Fibroblast of peridontal ligament (primary cell): ENCODE measurements at regions not wholly inside any gene's neighbourhood (a gene's known extent, or its start where the extent isn't known, plus 50 kb on each side); places are given as distances from the start of the nearest gene placed in this dataset.

Experiments
- DNase-seq: peaks from one replicate; pipeline ENCODE4 v3.0.0-alpha.2; 2010; ENCODE audit errors: extremely low read depth

DNA sequence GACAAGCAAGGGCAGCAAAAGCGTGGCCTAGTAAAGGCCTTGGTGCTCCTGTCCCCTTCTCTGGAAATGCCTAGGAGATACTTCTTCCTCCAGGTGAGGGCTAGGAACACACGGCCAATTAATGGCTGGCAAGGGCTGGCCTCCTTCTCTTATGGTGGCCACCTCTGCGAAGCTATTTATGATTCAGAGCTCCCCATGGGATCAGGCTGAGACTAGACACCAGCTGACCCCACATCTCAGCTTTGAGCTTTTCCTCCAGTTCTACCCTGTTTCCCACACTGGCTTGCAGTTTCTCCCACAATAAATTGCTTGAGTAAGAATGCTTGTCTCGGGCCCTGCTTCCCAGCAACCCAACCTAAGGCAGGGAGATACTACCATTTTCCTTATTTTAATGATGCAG lies 53.7 kb downstream of the CAMK2N1 start:
- no peak for DNase-seq

DNA sequence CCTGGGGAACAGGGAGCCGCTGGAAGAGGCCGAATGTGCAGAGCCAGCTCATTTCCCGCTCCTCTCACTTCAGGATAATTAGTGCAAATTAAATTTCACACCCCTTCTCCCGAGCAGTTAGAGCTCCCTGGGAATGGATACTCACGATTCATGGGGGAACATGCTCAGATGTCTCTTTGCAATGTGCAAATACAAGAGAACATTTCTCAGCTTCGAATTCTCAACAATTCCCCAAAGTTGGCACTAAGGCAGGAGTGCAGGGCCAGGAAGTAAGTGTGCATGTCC lies 54.9 kb downstream of the CAMK2N1 start:
- no peak for DNase-seq

DNA sequence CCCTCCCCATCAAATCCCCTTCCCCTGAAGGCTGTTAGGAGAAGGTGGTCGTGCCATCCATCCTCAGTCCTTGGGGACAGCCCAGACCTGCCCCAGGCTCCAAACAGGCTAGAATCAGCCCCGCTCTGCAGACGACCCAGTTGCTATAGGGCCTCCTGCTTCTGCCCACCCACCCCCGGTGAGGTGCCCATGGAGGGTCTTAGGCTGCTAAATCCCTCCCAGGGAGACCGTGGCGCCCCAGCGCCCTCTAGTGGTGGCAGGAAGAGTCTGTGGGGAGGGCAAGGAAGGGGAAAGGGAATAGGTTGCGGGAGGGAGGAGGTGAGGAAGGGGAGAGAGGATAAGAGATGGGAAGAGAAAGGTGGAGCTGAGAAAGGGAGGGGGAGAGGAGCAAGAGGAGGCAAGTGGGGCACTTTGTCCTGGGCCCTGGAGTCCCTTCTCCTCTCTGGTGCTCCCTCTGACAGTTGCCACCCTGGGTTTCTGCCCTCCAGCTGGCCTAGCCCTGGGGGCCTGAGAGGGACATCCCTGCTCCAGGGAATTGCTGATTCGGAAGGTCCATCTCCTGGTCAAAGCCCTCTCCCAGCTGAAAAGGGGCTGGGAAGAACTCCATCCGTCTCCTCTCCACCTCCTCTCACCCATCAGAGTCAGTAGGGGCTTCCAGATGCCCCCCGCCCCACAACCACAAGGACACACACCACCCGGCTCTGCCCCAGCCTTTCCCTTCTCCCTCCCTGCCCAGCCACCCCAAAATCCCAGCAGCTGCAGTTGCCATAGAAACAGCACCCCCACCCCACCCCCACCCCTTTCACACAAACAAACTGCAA lies 55.4 kb downstream of the CAMK2N1 start:
- no peak for DNase-seq

DNA sequence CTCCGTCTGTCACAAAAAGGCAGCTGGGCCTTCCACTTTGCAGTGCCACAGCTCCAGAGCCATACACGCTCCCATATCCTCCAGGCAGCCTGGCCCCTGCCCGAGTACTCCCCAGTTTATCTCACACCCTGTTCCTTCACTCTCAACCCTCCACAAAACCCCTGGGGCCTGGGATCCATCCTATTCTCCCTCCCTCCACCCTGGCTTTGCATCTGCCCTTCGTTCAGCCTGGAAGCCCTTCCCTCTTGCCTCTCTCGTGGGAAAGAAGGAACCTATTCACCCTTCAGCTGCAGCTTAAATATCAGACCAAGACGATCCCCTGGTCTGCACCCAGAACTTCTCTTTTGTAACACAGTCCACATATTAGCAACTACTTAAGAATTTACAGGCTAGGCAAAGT lies 56.7 kb downstream of the CAMK2N1 start:
- DNase-seq = peak; percentile 65

DNA sequence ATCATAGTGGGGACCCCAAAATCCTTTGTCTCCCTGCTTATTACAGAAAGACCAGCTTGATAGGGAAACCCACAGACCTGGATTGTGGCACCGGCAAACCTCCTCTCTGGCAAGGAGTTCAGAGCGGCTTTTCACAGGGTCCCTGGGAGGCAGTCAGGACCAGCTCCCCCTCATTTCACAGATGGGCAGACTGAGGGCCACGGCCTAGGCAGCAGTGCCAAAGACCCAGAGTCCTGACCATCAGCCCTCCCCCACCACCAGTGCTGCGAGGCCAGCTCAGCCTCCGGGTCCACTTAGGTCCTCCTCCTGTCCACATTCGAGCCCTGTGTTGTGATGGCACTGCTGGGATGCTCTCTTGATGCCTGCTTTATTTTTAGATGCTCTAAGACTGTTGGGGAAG lies 57.2 kb downstream of the CAMK2N1 start:
- no peak for DNase-seq

DNA sequence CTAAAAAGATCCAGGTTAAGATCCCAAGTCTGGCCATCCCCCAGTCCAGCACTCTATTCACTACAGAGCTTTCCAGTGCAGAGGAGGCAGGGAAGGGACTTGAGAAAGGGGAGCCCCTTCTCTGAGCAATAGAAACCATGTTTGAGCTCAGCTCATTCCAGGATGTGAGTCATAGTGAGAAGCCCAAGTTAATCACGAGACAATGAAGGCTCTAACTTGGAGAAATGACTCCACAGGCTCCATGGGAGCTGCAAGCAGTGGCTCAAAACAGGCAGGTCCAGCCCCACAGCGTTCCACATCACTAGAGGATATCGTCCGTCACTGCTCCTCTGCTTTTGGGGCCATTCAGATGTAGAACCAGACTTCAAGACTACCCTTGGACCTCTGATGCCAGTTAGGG lies 59.1 kb downstream of the CAMK2N1 start:
- peak; percentile 90 for DNase-seq

DNA sequence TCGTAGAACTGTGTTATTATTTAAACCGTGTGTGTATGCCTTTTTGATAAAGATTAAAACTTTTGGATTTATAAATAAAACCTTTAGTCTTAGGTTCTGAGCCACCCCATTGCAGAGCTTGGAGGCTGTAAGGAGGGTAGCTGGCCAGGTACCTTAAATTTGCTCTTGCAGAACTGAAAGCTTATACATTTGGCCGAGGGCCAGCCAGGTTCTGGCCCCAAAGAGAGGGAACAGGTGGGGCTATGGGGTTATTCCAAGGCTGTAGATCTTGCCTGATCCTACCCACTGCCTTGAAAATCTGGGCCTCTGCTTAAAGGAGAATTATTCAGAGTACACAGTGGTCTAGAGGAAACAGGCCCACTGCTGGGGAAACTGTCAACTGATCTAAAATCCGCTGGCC lies 59.6 kb downstream of the CAMK2N1 start:
- no peak for DNase-seq

DNA sequence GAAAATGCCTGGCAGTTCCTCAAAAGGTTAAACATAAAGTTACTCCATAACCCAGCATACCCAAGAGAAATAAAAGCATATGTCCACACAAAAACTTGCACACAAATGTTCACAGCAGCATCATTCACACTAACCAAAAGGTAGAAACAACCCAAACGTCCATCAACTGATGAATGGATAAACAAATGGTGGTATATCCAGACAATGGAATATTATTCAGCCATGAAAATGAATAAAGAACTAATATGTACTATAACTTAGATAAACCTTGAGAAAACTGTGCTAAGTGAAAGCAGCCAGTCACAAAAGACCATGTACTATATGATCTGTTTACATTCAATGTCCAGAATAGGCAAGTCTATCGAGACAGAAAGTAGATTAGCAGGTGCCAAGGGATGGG lies 60.4 kb downstream of the CAMK2N1 start:
- no peak for DNase-seq

DNA sequence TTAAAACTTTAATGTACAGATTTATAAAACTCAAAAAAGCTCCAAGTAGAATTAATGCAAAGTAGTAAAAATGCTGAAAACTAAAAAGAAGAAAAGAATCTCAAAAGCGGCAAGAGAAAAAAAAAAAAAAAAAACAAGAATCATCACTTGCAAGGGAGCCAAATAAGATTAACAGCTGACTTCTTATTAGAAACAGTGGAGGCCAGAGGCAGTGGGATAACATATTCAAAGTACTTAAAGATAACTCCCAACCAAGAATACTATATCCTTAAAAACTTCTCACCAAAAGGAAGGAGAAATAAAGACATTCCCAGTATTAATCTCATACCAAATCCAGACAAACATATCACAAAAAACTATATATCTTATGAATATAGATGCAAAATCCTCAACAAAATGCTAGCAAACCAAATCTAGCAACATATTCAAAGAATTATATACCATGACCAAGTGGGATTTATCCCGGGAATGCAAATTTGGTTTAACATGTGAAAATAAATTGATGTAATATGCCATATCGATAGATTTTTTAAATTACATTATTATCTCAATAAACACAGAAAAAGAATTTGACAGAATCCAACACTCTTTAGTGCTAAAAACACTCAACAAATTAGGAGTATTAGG lies 62.7 kb downstream of the CAMK2N1 start:
- no peak for DNase-seq

DNA sequence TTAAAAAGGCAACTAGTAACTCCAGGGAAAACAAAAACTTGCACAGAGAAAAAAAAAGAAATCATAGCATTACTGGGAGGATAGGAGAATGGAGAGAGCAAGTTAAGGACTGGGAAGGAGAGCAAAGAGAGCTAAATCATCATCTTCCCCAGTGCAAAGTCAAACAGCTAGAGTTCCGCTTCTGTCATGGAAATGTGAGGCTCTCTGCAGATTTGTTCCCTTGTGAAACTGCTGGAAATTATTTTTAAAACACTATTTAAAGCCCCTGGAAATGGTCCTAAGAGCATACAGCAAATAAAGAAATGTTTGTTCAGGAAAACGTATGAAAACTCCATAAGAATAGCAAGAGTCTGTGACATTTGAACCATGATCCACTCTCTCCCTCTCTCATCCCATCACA lies 64.6 kb downstream of the CAMK2N1 start:
- no peak for DNase-seq

DNA sequence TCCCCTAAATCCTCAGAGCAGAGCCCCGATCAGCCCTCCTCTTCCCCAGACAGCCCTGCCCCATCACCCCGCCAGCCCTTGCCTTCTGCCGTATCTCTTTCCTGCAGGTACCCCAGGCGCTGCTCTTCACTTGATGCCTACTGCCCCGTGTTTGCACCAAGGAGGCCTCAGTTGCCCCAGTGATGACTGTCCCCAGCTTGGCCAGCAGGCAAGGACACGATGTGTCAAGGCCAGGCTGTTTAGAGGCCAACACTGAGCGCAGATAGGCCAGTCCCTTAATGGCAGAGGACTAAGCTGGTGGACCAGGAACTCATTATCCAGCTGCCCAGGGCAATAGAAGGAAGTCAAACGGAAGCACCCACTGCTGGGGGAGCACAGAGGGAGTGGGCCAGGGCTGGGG lies 68.4 kb downstream of the CAMK2N1 start:
- no peak for DNase-seq

DNA sequence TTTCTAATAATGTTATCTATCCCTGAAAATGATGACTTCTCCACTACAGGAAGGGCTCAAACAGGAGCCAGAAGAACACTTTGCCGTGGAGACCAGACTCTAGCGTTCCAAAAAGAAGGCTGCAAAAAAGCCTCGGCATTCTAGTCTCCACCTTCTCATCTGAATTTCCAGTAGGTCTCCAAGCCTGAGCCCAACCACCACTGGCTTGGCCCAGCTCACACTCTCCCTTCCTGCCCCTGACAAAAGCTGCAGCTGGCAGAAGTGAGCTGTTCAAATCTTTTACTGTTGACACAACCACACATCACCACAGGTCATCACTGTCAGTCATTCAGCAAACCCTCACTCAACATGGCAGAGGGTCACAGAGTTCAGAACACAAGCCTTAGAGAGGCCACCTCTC lies 69.3 kb downstream of the CAMK2N1 start:
- DNase-seq = no peak

DNA sequence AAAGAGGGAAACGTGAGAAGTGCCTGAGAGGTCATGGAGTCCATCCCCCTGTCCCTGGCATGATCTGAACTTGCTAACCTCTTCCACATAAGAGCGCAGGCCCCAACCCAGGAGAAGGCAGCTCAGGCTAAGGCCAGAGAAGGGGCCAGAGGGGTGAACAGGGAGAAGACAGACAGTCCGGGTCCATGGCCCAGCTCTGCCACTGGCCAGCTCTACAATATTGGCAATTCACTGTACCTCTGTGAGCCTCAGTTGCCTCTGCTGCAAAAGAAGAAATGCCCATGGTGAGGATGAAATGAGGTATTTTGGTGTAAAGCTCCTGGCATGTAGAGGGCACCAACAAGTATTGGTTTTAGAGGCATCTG lies 72.3 kb downstream of the CAMK2N1 start:
- DNase-seq = no peak

DNA sequence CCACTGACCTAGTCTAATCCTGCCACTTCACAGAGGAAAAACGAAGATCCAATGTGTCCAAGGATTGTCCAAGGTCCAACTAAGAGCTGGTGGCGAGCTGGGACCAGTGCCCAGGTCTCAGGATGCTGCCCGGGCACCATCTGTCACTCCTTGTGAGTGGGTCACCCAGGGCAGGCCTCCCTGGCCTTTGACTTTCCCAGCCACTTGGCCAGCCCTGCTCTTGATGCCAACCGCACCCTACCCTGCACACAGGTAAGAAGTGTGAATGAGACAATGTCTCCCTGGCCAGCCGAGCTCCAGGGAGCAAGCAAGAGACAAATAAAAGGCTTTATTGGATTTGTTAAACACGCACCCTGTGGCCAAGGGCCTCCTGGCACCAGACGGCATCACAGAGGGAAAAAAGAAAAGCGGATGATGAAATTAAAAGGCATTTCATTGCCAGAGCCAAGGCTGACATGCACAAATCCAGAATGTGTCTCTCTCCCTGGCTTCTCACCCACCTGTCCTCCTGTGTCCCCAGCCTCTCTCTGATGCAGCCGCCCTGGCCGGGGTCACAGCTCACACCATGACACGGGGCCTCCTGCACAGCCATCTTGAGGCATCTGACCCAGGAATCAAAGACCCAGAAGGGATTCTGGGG lies 72.8 kb downstream of the CAMK2N1 start:
- no peak for DNase-seq

DNA sequence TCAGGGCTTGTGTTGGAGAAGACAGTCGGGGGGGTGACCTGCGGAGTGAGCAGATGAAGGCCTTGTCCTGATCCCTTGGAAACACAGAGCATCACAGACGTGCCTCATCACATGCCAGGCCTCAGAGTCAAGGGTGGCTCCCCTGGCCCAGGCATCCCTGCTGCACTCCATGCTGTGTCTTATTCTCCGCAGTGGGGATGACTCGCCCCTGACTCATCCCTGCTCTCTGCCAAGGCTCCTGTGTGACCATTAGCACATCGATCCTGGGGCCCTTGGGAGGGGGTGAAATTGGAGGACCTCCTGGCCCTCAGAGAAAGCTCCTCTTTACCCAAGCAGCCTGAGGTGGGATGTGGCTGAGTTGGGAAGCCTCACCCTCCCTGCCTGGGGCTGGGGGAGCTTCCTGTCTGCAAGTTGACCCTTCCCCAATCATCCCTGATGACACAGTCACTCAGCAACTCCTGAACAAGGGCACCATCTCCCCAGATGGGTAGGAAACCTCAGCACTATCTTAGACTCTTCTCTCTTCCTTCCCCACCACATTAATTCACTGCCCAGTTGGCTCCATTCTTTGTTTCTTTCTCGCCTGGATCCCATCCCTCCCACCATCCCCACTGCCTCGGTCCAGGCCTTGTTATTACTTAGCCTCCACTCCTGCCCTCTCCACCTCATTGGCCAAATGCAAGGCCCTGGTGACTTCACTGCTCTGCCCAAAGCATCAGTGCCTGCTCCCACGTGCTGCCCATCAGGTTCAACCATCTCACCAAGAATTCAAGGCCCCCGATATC lies 74.6 kb downstream of the CAMK2N1 start:
- DNase-seq = peak; percentile 90

DNA sequence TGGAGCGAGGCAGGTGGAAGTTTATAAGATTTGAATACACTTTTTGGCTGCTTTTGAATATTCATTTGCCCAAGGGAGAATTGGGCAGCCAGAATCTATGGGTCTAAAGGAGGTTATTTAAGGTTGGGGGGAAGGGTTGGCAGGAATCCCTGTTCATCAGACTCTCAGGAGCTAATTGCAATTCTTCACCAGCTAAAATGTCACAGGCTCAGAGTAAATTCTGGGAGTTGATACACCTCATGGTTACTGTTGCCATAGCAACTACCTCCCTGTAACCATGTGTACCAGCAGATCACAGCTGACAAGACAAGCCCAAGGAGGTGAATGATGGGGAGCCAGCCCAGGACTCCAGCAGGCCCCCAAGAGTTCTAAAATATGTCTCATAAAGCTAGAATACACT lies 75.5 kb downstream of the CAMK2N1 start:
- DNase-seq = peak; percentile 32

DNA sequence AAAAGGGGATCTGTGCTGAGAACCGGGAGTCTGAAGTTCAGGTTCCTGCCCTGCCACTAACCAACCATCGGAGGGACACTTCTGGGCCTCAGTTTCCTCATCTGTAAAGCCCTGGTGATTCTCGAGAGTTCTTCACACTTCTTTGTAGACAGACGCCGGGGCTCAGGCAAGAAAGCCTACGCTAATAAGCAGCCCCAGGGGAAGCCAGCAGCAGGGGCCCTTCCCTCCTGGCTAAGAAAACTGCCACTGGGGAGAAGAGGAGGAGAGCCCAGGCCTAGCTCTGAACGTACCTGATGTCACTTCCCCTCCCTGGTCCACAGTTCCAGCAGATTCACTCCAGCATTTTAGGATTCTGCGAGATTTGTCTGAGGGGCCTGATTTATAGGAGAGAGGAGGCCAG lies 76.0 kb downstream of the CAMK2N1 start:
- no peak for DNase-seq

DNA sequence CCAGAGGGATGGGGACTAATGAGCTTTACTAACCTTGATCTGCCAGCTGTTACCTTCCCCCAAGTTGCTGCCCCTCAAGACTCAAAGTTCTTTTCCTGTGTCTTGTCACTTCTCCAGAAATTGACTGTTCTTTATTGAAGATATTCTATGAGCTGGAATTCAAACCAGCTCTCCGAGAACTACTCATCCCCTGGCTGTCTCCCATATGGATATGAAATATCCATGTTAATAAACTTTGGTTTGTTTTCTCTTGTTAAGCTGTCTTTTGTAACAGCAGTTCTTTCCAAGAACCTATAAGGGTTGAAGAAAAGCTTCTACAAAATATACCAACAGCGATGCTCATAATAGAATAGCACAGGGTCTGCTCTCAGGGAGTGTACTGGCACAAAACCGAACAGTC lies 77.0 kb downstream of the CAMK2N1 start:
- peak; percentile 64 for DNase-seq

DNA sequence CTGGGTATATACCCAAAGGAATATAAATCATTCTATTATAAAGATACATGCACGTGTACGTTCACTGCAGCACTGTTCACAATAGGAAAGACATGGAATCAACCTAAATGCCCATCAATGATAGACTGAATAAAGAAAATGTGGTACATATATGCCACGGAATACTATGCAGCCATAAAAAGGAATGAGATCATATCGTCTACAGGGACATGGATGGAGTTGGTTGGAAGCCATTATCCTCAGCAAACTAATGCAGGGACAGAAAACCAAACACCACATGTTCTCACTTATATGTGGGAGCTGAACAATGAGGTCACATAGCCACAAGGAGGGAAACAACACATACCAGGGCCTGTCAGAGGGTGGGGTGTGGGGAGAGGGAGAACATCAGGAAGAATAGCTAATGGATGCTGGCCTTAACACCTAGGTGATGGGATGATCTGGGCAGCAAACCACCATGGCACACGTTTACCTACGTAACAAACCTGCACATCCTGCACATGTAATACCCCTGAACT lies 77.8 kb downstream of the CAMK2N1 start:
- peak; percentile 63 for DNase-seq

DNA sequence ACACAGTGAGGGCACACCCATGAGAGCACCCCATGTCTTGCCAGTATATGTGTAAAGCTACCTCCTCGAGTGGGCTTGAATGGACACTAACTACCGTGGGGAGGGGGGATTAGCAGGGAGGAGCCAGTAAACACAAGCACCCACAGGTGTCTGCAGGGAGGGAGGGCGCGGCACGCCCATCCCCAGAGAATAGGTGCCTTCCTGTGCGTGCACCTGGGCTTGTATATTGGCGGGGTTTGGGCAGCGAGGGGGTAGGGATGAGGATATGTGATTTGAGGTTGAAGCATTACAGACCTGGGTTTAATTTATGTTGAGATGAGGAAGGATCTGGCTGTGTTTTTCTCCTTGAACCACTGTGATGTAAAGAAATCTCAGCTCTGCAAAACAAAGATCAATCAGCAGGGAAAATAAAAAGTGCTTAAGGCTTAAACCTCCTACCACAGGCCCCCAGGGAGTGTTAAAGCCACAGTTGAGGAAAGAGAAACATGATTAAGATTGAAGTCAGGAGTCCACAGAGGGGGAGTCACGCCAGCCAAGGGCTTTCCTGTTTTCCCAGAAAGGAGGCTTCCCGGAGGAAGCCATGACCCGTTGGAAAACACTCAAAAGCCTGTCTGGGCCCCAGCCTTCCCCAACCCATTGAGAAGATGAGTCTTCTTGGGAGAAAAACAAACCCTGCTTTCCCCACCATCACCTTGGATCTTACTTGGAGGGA lies 80.0 kb downstream of the CAMK2N1 start:
- peak; percentile 94 for DNase-seq

DNA sequence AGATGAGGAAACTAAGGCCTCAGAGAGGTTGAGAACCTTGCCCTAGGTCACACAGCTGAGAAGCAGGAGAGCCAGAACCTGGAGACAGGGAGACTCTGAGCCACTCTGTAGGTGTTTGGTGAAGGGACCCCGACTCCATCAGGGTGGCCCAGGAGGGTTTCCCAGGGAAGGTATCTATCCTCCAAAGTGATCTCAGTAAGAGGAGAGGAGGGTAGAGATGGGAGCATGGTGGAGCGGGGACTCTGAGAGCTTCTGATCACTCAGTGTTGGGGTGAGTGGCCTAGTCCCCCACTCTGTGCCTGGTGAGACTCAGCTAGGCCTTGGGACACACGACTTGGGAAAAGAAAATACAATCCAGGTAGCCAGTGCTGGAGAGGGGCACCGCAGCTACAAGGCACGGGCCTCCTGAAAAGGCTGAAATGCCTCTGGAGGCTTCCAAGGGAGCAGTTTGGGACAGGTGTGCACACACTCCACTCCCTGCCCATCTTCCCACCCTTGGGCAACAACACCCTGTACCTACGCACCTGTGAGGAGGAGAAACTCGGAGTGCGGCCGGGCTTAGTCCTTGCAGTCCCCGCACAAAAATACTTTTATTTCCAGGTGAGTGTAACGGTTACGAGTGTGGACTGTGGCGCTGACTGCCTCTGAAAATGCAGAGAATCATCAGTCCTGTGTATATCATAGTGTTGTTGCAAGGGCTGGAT lies 80.8 kb downstream of the CAMK2N1 start:
- DNase-seq = no peak
